Upper lobe of right lung (tissue), 1 donor: ENCODE measurements at regions not wholly inside any gene's neighbourhood (a gene's known extent, or its start where the extent isn't known, plus 50 kb on each side); places are given as distances from the start of the nearest gene placed in this dataset.

ENCODE experiments used
- ATAC-seq: fragments of 200-7000 bp; cut with Tn5 transposase; one replicate; pipeline ENCODE4 v1.9.1; 2020; ENCODE audit warnings: mild to moderate bottlenecking, moderate library complexity
- DNase-seq: peaks from one replicate; pipeline ENCODE4 v3.0.0-alpha.2; 2020
- H3K27ac ChIP-seq: fragments of 200-600 bp; one replicate; pipeline ENCODE4 v1.8.0; 2022
- H3K27me3 ChIP-seq: fragments of 200-600 bp; one replicate; pipeline ENCODE4 v1.8.0; 2022; ENCODE audit warnings: mild to moderate bottlenecking
- H3K36me3 ChIP-seq: fragments of 200-600 bp; one replicate; pipeline ENCODE4 v1.8.0; 2022
- H3K4me1 ChIP-seq: fragments of 200-600 bp; one replicate; pipeline ENCODE4 v1.8.0; 2022
- H3K4me3 ChIP-seq: fragments of 200-600 bp; one replicate; pipeline ENCODE4 v1.8.0; 2022; ENCODE audit warnings: mild to moderate bottlenecking
- H3K9me3 ChIP-seq: fragments of 200-600 bp; one replicate; pipeline ENCODE4 v1.8.0; 2022
- intact Hi-C: fragments of 100-400 bp; cut with DNase I; formaldehyde crosslinking; loops from one replicate; pipeline ENCODE4 v1.11.0; 2022
- TF ChIP-seq, protein P1 (sequence below): fragments of 200-600 bp; IDR thresholded peaks from one replicate; pipeline ENCODE4 v1.8.0; 2022; ENCODE audit warnings: antibody characterized with exemption
- donor health status: DM: no; HTN: yes; CAD: no; lungs with severe emphysema.

DNA sequence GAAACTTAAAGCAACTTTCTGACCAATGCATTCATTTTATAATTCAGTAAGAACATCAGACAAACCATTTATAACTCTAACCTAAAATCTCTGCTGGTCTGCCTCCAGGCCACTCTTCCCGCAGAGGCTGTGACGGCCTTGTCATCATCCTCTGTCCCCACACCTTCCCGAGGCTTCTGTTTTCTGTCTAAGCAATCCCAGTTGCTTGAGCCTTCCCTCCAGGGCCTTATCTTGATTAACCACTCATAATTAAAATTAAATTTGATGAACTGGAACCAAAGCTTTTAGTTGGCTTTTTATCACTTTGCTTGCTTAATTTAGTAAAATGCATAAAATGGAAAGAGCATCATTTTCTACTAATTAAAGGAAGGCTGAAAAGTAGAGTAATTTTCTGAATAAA, 312.4 kb downstream of the DIRAS2 start:
- Histone ChIP-seq H3K27ac (no peak overlapping the region), H3K9me3 (no peaks in the 10 kb centered on the region), H3K4me3 (no peak overlapping the region), H3K4me1 (no peaks in the 10 kb centered on the region), H3K27me3 (no peaks in the 10 kb centered on the region), H3K36me3 (no peaks in the 10 kb centered on the region)
- intact Hi-C loops: no loop called here
- no peak for ATAC-seq
- no peak for DNase-seq
- TF ChIP-seq, protein P1, sequence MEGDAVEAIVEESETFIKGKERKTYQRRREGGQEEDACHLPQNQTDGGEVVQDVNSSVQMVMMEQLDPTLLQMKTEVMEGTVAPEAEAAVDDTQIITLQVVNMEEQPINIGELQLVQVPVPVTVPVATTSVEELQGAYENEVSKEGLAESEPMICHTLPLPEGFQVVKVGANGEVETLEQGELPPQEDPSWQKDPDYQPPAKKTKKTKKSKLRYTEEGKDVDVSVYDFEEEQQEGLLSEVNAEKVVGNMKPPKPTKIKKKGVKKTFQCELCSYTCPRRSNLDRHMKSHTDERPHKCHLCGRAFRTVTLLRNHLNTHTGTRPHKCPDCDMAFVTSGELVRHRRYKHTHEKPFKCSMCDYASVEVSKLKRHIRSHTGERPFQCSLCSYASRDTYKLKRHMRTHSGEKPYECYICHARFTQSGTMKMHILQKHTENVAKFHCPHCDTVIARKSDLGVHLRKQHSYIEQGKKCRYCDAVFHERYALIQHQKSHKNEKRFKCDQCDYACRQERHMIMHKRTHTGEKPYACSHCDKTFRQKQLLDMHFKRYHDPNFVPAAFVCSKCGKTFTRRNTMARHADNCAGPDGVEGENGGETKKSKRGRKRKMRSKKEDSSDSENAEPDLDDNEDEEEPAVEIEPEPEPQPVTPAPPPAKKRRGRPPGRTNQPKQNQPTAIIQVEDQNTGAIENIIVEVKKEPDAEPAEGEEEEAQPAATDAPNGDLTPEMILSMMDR: no peak

DNA sequence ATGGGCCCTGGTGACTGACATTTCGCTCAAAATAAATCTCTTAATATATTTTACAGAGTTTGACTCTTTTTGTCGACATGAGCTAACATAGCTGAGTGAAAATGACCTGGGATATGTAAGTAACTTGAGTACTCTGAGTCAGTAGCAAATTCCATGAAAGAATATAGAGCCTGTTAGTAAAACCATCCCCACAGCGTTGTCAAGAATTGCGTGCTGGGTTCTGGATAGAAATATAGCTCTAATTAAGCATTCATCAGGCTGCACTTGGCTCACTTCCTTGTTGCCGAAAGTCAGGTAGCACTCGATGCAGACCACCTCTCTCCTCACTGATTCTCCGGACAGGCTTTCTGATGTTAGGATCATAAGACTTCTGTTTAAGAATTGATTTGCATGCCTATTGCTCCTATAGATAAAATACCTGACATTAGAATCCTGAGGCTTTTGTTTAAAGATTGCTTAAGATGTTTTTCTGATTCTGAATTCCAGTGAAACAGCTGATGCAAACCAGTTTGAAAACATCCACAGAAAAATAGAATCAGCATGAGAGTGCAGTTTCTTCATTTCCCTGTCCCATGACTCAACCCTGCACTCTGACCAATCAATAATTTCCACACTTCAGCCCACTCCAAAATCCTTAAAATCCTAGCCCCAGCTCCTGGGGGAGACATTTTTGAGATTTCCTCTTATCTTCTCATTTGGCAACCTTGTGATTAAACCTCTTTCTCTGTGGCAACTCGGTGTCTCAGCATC, 310.6 kb downstream of the DIRAS2 start:
- Histone ChIP-seq H3K36me3 (no peaks in the 10 kb centered on the region), H3K27me3 (no peaks in the 10 kb centered on the region), H3K4me3 (no peak overlapping the region), H3K9me3 (no peaks in the 10 kb centered on the region), H3K4me1 (no peaks in the 10 kb centered on the region), H3K27ac (no peak overlapping the region)
- DNase-seq (no peak), ATAC-seq (no peak)
- TF ChIP-seq, protein P1: no peak
- intact Hi-C loops: no loop called here

DNA sequence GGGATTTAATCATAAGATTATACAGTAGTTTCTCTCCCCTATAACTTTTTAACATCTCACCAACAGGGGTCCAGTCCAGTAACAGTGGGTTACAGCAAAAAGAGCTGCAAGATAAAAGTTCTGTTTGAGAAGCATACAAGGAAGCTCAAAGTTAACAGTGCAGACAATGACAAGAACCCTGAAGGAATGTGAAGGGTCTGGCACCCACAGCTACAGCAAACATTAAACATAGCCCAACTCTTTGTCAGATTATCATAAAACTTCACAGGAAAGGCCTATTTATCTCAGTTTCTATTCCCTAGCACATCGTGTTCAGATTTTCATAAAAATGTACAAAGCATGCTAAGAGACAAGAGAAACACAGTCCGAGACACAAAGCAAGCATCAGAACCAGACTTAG, 309.4 kb downstream of the DIRAS2 start:
- Histone ChIP-seq H3K27me3 (no peaks in the 10 kb centered on the region), H3K4me3 (no peak overlapping the region), H3K27ac (no peak overlapping the region), H3K4me1 (no peaks in the 10 kb centered on the region), H3K36me3 (no peaks in the 10 kb centered on the region), H3K9me3 (no peaks in the 10 kb centered on the region)
- intact Hi-C loops: no loop called here
- DNase-seq (no peak), ATAC-seq (no peak)
- TF ChIP-seq, protein P1: no peak

DNA sequence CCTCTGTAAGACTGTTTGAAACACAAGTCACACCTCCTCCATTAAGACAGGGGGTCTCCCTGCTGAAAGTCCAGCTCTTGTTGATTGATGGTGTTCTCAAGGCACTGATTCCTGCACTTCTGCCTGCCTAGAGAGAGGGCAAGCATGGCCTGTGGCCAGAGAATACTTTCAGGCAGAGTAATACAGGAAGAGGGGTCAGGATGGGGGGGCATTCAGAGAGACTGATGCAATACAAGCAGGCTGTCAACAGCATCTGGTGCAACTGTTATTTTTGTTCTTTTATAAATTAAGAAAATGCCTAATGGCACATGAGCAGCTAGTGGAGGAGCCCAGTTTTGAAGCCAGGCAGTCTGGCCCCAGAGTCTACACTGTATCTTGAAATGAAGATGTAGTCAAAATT, 302.2 kb downstream of the DIRAS2 start:
- ATAC-seq (peak; percentile 45), DNase-seq (no peak)
- Histone ChIP-seq H3K27me3 (no peaks in the 10 kb centered on the region), H3K27ac (no peak overlapping the region), H3K36me3 (no peaks in the 10 kb centered on the region), H3K4me1 (no peaks in the 10 kb centered on the region), H3K9me3 (no peaks in the 10 kb centered on the region), H3K4me3 (no peak overlapping the region)
- intact Hi-C loops: no loop called here
- TF ChIP-seq, protein P1: no peak

DNA sequence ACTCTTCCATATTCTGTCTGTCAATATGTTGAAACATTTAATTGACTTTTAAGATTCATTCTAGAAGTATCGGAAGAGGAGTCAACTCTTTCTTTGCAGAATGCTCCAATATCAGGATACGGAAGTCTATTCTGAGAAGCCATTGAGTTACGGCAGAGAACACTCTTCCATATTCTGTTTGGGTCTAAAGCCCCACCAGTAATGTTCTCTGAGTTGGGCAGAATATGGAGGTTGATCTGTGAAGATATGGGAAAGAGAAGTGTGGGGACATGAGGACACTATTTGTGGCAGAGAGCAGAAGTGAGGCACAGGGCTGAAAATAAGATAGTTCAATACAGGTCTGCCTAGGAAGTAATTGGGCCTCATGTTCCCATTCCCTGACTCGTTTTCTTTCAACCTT, 300.0 kb downstream of the DIRAS2 start:
- DNase-seq (no peak), ATAC-seq (no peak)
- TF ChIP-seq, protein P1: no peak
- H3K27me3 ChIP-seq: peaks cover 1% of the 10 kb centered on the region
- H3K9me3 ChIP-seq: no peaks in the 10 kb centered on the region
- intact Hi-C loops: no loop called here
- H3K36me3 ChIP-seq: no peaks in the 10 kb centered on the region
- no peak overlapping the region for H3K27ac ChIP-seq
- no peaks in the 10 kb centered on the region for H3K4me1 ChIP-seq
- no peak overlapping the region for H3K4me3 ChIP-seq

DNA sequence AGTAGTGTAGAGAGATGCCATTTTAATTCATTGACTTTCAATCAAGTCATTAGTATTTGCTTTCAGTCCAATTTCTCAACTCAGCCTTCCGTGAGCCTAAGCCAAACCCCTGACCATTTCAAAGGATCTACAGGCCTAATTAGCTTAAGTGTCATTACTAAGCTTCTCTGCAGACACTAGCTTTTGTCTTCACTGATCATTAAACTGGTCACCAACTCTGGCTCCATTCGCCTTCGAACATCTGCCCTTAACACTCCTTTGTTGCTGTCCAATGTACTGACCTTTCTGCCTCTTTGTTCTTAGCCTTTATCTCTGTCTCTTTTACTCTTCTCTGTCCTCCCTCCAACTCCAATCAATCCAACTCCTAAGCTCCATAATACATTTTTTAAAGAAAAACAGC, 299.3 kb downstream of the DIRAS2 start:
- ATAC-seq: no peak
- no peaks in the 10 kb centered on the region for H3K4me1 ChIP-seq
- no peak overlapping the region for H3K4me3 ChIP-seq
- no peak for DNase-seq
- TF ChIP-seq, protein P1: no peak
- intact Hi-C loops: no loop called here
- no peak overlapping the region for H3K27ac ChIP-seq
- H3K36me3 ChIP-seq: no peaks in the 10 kb centered on the region
- peaks cover 8% of the 10 kb centered on the region for H3K27me3 ChIP-seq
- H3K9me3 ChIP-seq: no peaks in the 10 kb centered on the region
